ENCODE measurements at regions not wholly inside any gene's neighbourhood (a gene's known extent, or its start where the extent isn't known, plus 50 kb on each side); places are given as distances from the start of the nearest gene placed in this dataset.
"Not testable (repeated sequence)": the region's sequence is repeated elsewhere in the genome, so short reads cannot be mapped to it uniquely, and the experiment has no call there.

DNA sequence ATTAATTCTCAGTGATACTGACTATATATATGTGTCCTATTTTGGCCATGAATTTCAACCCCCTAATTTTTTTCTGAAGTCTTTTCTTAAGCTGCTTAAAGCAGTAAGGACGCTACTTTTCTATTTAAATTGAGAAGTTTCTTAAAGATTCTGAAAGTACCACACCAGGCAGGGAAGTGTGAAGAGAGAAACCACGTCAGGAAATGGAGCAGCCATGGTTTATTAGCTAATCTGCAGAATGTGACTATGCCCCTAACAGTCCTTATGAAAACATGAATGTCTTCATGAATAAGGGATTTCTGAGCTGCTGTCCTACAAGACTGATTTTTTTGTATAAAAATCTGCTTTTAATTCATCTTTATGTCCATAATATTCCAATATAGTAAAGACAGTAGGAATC is 1724.3 kb upstream of the C9orf72 start:
- no peak for DNase-seq

DNA sequence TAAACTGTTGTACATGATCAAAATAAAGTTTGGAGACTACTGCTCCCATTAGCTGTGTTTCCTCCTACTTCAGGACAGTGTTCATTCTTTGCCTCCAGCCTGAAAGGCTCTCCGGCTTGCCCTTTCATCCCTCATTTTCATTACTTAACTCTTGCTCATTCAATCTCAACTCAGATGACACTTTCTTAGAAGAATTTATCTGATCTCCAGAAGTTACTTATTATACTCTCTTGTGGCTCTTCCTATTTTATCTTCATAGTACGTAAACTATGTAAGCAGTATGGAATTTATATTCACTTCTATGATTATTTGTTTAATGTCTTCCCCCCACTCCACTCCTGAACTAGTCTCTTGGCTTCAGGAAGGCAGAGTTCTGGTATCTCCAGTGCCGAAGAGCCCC is 1737.9 kb upstream of the C9orf72 start:
- no peak for DNase-seq

DNA sequence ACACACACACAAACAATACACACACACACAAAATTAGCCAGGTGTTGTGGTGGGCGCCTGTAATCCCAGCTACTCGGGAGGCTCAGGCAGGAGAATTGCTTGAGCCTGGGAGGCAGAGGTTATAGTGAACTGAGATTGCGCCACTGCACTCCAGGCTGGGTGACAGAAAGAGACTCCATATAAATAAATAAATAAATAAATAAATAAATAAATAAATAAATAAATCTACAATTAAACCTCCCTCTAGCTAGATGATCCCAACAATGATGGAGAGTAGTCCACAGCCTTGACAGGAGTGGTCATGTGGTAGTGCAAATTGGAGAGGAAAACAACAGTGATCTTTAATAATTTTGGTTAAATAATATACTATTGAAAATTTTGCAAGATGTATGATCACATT is 1739.0 kb upstream of the C9orf72 start:
- DNase-seq = no peak

DNA sequence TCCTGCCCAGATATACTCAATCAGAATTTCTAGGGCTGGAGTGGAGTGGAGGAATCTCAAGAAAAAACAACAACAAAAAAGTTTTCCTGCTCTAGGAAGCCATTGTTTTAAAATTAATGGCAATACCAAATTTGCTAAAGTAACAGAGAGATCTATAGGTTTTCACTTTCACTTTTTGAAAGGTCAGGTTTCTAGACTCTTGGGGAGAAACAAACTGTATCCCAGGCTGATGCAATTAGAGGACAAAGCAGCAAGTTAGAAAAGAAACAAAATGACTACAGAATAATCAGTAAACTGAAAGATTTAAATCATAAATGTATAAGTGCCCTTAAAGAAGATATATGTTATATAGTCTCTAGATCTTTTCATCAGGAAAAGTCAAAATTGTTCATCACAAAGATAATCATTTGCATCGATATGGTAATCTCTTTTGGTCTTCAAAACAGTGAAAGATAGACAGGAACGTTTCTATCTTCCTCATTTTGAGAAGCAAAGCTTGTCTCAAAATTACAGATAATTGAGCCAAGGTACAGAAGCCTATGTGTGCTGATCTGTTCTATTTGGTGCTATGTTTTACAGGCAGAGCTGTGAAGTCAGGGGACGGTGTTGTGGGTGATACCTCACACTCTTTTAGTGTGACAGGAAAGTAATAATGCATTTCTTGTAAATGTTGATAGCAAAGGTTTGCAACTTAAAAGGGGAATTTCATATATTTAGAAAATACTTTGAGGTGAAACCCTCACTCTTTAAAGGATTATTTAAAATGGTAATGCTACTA is 1746.6 kb upstream of the C9orf72 start:
- no peak for DNase-seq

DNA sequence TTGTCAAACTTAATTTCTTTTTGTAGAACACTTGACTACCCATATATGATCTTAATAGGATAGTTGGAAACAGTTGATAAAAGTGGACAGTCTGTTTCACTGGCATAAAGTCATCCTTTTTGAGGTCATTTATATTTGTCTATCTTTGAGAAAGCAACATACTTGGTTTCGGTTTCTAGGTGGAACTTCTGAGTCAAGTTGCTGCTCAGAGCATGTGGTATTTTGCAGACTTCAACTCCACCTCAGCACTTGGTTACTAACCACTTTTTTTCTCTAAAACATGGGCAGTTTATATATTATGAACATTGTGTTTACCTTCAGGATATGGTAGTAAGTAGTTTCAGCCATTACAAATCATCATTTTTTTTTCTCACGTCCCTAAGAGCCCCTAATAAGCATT is 1749.0 kb upstream of the C9orf72 start:
- DNase-seq = no peak

DNA sequence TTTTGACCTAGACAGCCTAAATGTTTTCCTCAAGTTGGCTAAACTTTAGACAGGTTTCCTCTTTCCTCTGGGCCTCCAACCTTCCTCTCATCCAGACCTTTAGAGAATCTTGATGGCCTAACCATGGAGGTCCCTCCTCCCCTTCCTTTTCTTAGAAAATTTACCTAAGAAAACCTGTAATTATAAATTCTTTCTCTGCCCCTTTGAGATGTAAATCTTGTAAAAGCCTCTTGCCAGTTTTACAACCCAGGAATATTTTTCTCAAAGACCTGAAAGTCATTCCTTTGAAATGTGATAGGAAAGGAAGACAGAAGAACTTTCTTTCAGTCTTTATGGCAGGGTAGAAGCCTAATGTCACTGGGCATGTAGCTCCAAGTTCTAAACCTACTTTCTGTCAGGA is 1752.6 kb upstream of the C9orf72 start:
- no peak for DNase-seq

DNA sequence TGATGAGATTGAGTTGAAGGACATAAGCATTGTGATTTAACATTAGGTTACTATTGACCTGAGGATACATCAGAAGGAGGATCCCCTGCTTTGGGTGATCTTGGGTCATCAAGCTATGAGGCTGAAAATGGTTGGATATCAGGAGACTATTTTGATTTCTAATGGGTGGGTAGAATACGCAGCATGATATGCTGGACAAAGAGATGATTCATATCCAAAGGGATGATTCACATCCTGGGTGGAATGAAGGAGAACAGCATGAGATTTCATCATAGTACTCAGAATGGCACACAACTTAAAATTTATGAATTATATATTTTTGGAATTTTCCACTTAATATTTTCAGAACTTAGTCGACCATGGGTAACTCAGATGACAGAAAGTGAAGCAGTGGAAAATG is 1759.5 kb upstream of the C9orf72 start:
- DNase-seq = no peak

DNA sequence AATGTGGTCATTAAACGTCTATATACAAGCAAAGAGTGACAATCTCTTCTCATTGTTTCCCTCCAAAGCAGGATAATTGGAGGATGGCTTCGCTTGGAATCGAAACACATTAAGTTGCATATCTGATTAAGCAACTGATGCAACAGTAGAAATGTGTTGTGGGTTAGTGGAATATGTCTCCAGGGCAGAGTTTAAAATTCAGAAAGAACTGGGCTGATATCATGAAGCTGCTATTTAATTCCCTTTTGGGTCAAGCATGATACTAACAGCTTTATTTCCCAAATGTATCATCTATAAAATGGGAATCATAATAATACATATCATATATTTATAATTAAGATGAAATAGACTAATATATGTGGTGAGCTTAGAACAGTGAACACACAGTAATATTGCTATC is 1763.0 kb upstream of the C9orf72 start:
- DNase-seq = no peak

DNA sequence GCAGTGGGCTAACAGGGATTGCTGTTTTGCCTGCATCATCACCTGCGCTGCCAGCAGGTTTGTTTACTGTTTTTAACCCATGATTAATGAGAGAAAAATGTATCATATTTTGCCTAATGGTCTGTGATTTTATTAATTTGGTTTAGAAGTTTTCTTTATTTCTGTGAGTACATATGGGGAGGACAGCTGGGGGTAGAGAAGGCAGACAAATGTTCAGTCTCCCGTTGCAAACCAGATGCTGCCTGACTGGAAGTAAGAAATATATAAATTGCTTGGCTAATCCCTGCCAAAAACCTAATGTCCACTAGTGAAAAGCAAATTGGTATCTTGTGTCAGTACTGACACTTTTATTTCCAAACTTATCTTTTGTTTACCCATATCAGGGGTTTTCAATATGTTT is 1766.1 kb upstream of the C9orf72 start:
- DNase-seq = no peak

DNA sequence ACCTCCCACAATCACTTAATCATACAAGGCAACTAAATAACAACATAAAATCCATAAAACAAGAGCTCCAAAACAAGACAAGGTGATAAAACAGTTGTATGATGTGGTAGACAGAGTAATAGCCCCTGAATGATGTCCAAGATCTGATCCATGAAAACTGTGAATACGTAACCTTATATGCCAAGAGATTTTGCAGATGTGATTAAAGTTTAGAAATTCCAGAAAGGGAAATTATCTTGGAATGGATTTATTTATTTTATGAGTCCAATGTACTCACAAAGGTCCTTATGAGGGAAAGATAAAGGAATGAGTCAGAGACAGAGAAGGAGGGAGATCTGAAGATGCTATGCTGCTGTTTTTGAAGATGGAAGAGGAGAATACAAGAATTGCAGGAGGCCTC is 1775.7 kb upstream of the C9orf72 start:
- no peak for DNase-seq

DNA sequence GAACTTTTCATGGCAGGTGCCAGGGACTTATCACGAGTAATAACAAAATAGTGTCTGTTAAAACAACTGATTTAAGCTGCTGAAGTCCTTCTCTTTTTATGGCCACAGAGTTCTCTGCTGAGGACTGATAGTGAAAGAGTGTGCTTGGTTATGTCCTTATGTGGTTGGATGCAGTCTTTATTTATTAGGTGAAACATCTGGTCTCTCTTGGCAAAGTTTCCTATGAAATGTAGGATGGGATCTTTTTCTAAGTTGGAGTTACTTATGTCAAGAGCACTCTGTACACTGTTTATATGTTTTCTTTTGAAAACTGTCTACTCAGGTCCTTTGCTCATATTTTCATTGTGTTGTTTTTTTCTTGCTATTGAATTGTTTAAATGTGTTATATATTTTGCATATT is 1816.1 kb upstream of the C9orf72 start:
- no peak for DNase-seq

DNA sequence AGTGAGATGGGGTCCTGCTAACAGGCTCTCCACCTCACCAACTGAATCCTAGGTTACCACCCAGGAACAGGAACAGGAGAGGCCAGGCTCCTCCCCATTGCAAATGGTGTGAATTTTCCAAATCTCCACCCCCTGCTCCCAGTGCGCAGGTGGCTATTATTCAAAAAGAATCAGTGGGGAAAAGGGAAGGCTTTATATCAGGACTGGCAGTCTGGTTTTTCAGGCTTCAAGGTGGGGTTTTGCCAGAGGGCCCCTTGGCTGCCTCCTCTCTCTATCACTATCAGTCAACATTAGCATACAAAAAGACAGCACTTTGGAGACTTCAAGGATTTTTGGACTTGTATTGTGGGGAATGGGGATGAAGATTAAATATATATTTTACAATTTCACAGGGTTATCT is 1817.6 kb upstream of the C9orf72 start:
- DNase-seq = no peak

DNA sequence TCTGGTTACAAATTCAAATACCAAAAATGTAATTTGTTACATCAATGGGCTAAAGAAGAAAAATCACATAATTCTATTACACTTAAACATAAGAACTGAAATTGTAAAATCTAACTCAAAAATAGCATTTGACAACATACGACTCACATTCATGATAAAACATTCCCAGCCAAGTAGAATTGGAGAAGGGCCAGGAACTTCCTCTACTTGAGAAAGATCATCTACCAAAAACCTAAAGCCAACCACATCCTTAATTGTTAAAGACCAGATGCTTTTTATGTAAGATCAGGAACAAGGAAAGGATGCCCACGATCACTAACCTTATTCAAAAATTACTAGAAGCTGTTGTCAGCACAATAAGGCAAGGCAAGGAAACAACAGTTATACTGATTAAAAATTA is 1819.8 kb upstream of the C9orf72 start:
- no peak for DNase-seq

DNA sequence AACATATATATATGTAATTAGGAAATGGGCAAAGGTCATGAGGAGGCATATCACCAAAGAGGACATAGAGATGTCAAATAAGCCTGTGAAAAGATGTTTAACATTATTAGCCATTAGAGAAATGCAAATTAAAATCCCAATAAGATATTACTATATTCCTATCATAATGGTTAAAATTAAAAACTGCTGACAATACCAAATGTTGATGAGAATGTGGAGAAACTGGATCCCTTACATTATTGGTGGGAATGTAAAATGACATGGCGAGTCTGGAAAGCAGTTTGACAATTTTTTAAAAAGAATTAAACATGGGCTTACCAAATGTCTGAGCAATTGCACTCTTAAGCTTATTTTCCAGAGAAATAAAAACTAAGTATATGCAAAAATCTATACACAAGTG is 1821.6 kb upstream of the C9orf72 start:
- no peak for DNase-seq

DNA sequence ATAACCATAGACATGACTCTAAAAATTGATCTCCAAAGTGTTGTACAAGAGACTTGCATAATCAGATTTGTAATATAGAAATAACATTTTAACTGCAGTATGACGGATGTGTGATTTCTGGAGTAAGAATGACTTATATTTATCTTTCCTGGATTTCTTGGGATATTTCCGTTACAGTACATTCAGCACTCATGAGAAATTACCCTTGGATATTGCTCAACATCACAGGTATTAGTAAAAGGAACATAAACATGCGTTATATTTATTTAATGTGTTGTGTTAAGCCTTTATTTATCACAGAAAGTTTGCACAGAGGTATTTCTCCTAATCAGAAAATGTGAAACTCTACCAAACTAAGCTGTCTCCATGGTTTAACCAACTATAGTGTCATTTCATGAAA is 1823.9 kb upstream of the C9orf72 start:
- no peak for DNase-seq

DNA sequence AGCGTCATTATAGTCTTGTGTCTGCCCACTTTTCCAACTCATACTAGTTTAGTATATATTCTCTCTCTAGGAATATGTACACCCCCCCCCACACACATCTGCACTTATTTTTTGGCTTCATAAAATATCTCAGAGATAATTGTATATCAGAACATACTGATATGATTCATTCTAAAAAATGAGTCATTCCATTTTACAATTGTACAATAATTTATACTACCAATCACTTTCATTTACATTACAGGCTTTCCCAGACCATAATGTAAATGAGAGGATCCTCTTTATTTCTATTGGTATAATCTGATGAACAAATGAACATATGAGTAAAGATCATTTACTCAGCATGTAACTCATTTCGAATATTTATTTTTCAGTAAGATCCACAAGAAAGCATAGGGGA is 1842.9 kb upstream of the C9orf72 start:
- DNase-seq = no peak

DNA sequence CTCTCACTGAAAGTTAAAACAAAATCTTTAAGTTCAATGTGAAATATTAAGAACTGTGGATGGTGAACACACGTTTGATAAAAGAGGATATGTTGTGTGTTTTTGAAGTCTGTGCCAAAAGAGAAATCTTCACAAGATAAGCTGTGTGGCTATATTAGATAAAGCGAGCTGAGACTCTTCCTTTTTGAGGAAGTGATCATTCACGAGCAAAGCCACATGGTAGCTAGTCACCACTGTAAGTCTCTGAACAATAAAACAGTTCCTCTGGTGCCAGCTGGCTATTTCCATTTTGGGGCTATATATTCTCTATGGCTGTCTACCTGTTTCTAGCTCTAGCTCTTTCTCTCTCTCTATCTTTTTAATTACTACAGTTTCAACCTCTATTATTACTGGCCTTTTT is 1849.2 kb upstream of the C9orf72 start:
- DNase-seq = no peak

DNA sequence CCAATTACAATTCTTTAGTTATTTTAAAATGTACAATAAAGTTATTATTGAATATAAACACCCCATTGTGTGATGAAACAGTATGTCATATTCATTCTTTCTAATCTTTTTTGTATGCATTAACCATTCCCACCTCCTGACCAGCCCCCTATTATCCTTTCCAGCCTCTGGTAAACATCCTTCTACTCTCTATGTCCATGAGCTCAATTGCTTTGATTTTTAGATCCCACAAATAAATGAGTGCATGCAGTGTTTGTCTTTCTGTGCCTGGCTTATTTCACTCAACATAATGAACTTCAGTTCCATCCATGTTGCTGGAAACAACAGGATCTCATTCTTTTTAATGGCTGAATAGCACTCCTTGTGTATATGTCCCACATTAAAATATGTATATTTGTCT is 1858.9 kb upstream of the C9orf72 start:
- DNase-seq = no peak

DNA sequence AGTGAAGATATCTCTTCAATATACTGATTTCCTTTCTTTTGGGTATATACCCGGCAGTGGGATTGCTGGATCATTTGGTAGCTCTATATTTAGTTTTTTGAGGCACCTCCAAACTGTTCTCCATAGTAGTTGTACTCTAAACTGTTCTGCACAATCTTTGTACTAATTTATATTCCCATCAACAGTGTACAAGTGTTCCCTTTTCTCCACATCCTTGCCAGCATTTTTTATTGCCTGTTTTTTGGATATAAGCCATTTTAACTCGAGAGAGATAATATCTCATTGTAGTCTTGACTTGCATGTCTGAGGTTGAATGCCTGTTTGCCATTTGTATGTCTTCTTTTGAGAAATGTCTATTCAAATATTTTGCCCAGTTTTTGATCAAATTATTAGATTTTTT is 1859.4 kb upstream of the C9orf72 start:
- not testable (repeated sequence) for DNase-seq

DNA sequence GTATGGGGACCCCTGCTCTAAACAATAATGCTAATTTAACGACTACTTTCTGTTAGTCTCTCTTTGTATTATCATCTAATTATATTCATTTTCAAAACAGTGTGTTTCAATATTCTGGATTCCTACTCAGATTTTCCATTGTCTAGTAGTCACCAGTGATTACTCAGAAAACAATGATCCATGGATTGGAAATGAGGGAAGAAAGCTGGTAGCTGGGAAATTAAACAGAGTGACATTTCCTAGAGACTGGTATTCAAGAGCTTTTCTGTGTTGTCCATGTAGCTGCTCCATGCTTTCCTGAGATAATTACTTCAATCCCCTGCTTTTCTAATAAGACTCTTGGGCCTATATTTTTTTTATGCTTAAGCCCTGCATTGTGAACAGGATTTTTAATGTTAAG is 1862.1 kb upstream of the C9orf72 start:
- DNase-seq = no peak

DNA sequence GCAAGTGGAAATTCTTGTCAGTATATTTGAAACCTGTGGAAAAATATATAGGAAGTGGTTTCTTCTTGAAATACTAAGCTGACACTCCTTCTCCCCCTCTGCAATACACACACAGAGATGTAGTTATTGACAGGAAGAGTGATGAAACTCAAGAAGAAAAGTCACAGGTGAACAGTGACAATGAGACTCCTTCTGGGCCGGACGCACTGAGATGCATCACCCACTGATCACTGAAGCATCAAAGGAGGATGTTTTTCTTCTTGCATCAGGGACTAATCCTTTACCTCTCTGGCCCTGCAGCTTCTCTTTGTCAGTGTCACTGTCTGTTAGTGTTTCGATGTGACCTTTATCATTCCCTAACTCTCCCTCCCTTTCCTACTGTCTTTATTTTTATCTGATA is 1864.2 kb upstream of the C9orf72 start:
- no peak for DNase-seq

DNA sequence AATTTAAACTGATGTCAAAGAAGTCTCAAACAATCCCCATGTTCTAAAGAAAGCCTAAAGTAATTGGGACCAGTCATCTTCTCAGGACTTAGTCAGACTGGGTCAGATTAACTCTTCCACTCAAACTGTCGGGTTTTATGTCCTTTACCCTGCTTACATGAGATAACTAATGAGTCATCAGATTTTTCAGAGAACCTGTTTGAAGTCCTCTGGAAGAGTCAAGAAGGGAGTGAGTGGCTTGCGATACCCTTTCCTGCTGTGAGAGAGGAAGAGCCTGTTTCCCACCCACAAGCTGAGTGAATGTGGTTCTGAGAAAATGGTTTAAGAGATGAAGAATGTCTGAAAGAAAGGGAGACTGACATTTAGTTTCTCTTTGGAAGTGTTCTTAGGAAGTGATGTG is 1866.7 kb upstream of the C9orf72 start:
- no peak for DNase-seq

DNA sequence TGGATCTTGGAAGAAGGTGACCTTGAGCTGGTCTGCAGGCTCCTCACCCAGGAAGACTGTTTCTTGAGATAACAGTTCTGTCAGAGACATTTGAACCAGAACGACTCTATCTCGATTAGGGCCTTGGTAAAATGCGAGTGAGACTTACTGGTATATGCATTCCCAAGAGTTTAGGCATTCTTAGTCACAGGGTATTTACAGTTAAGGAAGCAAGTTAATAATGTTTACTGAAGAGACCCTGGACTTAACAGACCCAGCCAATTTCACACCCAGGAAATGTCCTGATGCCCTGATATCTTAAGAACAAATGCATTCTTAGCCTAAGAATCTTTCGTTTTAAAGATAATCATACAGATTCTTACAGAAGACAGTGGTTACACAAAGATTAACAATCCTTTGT is 1867.2 kb upstream of the C9orf72 start:
- DNase-seq = no peak

DNA sequence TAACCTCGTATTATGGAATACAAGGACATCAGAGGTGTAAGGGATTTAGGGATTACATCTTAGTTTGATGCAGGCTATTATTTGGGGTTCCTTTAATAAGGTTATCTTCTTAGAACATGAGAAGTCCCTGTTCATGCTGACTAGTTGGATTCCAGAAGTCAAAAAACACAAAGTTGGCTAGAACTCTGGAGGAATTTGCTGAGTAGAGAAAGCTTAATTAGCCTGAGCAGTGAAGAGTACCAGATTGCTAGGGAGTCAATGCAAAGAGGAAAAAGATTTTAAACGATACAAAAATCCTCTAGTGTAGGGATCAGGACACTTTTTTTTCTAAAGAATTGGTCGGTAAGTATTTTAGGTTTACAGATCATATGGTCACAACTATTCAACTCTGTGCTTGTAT is 1872.5 kb upstream of the C9orf72 start:
- no peak for DNase-seq

DNA sequence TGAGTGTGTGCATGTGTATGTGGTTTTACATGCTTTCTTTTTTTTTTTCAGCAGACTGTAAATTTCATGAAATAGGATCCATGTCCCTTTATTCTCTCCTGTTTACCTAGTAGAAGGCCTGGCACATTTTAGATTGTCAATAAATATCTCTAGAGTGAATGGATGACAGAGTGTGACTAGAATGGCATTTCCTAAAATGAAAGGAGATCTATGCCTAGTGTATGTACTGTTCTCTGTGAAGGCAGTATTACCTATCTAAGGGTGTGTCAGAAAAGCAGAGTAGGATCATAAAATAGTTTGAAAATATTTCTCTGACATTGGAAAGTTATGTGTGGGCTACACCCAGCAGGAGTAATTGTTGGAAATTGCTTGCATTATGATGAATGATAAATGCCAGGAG is 1876.0 kb upstream of the C9orf72 start:
- no peak for DNase-seq
